GM21529 (cell line): ENCODE measurements at regions not wholly inside any gene's neighbourhood (a gene's known extent, or its start where the extent isn't known, plus 50 kb on each side); places are given as distances from the start of the nearest gene placed in this dataset.
A peak's percentile ranks its signal among the peaks of the same experiment; 100 is the strongest.
"Not testable (repeated sequence)": the region's sequence is repeated elsewhere in the genome, so short reads cannot be mapped to it uniquely, and the experiment has no call there.

Source experiments
- ATAC-seq: cut with Tn5 transposase; IDR thresholded peaks from one replicate; pipeline ENCODE4 v1.9.1; 2021; ENCODE audit not compliant: unreplicated experiment

DNA sequence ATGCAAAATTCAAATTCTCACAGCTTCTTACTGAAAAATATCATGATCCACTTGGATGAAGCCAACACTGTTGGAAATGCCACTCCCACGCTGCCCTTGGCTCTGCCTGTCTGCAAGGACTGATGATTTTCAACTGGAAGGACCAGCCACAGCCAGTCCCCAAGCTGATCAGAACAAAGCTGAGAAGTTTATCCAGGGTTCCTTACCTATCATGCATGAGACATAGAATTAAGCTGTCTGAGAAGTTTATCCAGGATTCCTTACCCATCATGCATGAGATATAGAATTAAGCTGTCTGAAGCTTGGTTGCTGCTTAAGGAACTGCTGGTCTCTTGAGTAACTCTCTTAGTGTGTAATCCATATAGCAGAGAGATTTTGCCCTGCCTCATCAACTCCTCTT is 159.8 kb upstream of the TMEM260 start:
- ATAC-seq, result no peak

DNA sequence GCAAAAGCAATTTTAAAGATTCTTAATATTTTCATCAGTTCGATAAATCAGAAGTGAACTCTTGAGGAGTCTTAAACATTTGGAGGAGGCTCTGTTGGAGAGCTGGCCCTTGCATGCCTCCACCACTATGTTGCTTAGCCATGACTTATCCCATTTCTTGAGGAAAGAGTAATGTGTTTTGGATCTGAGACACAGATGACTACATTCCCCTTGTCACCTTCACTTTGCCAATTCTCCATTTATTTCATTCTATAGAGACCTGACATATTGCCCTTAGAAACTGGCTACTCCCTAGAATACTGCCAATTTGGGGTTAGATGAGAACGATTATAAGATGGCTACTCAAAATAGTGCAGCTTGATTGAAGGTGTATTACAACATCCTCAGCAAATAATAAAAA is 157.4 kb upstream of the TMEM260 start:
- no peak for ATAC-seq

DNA sequence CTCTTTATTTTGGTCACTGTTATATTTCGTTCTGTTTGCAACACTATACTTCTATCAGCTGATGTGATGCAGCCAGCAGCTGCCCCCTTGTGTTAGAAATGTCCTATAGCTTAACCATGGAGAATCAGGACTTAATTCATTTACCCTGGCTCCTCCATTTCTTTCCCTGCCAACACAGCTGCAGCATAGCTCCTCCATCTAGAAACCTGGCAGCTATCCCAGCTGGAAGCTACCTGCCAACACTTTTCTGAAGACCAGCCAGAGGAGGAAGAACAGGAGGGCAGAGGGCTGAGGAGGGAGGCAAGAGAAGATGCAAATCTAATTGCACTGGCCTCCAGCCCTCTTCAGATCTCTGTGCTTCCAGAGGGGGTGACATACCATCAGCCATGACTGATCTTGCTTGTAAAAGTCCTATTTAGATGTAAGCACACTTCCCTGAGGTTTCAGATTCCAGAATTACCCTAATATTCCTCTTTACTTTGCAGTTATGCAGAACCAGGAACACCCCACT is 156.8 kb upstream of the TMEM260 start:
- ATAC-seq, result peak; percentile 62

DNA sequence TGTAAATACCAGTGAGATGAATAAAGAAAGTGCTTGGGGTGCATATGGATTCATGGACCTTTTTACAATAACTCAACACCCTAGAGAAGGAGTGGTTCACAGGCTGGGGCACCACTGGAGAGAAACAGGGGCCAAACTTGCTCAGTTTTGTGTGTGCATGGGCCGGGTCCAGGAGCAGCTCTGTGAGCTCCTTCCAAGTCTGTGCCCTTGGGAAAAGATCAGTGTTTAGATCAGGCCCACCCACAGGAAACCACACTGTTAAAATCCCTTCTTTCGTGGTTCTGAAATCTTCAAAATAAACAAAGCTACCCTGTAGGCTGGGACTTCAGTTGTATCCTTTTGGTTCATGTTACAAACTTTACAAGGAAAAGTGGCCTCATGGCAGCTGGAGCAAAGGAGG is 156.1 kb upstream of the TMEM260 start:
- no peak for ATAC-seq

DNA sequence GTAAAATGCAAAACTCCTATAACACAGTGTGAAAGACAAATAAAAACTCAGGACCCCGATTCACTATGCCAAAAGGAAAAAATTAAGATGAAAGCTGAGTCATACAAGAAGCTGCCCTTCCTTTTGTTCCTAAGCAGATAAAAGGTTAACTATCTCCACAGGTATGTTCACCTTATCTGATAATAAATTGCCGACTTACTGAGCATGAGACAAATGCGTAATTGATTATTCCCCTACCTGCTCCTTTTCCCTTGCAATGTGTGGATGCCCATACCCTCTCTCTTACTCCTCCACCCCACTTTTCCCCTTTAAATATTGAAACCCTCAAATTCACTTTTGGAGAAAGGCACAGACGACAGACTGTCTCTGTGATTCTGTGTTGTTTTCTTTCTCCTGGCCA is 148.6 kb upstream of the TMEM260 start:
- ATAC-seq, result no peak

DNA sequence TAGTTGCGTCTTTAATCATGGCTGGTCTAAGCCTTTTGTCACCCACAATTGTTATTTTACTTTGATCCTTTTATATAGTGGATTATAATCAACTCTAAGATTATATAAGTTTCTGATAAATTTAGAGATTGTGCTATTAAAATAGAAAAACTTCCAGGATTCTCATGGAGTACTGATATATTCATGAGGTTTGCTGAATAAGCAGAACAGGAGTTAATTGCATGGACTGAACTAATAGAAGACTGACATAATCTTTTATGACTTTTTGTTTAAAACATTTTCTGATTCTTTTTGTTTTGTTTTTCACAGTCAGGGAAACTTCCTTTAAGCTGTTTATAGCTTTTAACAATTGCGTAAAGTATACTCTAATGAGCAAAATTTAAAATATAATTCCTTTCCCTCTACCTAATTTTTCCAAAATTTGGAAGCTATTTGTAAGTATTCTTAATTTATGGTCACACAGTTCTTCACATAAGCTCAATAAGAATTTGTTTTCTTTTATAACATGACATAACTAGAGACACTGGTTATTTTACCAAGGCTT is 129.9 kb upstream of the TMEM260 start:
- no peak for ATAC-seq

DNA sequence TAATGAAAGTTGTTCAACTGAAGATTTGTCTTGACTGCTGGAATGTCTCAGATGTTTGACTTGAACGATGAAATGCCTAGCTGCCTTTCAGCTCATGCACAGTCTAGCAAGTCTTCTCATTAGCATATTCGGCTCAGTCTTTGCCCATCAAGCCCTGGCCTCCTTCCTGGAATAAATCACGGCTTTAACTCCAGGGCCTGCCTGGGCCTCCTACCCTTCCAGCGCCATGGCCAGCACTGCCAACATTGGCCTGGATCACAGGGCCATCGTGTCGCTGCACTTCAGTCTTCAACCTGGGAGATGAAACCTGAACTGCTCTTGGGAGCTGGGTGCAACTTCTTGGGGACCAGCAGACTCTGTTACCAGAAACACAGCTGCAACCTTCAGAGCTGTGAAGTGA is 126.7 kb upstream of the TMEM260 start:
- ATAC-seq, result no peak

DNA sequence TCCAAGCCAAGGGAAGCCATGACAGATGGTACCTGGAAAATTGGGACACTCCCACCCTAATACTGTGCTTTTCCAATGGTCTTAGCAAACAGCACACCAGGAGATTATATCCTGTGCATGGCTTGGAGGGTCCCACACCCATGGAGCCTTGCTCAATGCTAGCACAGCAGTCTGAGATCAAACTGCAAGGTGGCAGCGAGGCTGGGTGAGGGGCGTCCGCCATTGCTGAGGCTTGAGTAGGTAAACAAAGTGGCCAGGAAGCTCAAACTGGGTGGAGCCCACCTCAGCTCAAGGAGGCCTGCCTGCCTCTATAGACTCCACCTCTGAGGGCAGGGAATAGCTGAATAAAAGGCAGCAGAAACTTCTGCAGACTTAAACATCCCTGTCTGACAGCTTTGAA is 124.9 kb upstream of the TMEM260 start:
- ATAC-seq, result not testable (repeated sequence)

DNA sequence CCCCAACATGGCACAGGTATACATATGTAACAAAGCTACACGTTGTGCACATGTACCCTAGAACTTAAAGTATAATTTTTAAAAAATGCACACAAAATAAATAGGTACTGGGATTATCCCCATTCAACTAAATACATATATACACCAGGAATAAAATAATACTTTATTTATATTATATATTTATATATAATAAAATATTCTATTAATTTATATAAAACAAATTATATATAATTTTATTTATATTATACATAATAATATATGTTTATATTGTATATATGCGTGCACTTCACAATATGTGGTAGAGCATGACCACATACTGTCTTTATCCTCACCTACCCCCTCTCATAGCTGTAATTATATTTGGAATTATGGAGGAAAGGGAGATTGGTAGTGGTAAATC is 119.1 kb upstream of the TMEM260 start:
- ATAC-seq, result no peak

DNA sequence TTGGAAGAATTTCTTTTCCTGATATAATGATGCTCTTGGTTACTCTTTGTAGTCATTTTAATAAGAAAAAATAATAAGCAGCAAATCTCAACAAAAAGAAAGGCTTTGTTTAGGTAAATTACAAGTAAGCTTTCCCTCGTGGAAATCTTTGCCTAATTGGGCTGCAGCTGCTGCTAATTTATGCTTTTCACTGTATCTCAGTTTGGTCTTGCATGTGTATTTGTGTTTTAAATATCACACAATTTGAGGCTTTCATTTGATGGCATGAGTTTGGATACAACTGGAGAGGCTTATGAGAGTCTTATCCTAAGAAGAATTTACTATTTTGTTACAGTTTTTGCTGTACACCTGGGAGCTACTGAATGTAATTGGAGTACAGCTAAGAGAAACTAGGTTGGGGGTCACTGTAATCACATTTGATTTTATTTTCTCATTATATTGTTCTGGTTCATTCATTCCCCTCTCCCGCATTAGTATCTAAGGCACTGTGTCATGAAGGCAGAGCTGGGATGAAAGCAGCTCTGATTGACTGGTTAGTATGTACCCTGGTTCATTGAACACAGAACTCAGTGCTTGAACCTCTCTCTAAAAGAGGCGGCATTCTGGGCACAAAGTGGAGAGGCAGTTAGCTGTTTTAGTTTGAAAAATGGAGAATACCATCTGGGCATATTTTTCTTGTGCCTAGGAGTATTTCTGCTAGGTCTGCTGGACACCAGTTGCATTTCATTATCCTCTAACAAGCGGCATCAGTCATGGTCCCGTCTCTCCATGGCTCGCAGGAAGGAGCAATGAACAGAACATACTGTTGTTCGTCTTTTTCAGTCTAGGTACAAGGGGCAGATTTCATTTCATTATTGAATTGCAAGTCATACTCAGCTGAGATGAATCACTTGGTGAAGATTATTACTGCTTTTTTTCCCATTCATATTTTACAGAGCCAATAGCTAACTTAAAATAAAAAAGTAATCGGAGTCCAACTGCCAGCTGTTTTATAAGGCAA is 118.0 kb upstream of the TMEM260 start:
- no peak for ATAC-seq

DNA sequence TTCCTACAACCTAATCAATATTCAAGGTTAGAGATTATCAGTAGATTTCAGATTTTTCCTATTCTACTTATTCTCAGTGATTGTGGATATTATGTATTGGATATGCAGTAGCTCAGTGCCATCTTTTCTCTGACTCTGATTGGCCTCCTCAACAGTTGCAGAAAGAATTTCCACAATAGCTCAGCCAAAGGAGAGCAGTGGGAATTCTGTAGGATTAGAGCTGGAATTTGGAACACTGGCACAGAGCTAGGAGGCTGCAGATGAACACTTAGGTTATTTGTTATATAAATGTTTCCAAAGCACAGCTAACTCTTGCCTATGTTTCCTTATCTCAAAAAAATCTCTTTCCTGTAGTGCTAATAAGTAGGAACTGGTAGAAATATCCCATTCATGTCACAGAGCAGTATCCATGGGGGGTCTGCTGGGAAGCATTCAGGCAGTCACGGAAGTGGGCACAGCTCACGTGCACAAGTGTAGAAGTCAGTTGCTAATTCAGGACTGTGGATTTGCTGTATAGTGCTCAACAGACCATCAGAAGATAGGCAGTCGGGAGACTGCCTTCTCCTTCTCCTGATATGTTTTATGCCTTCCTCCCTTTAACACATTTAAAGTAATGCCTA is 116.2 kb upstream of the TMEM260 start:
- no peak for ATAC-seq

DNA sequence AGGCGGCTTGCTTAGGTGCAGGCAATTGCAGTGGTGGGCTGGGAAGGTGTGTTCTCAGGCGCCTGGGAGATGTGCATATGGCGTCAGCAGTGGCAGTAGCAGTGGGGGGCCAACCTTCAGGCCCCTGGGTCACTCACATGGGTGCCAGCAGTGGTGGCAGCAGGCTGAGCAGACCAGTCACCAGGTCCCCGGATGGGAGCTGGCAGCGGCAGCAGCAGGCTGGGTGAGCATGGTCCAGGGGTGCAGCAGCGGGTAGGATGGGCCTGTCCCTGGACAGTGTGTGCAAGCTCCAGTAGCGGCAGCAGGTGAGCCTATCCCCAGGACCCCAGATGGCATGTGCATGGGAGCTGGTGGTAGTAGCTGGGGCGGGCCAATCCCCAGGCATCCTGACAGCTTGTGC is 108.5 kb upstream of the TMEM260 start:
- ATAC-seq, result no peak

DNA sequence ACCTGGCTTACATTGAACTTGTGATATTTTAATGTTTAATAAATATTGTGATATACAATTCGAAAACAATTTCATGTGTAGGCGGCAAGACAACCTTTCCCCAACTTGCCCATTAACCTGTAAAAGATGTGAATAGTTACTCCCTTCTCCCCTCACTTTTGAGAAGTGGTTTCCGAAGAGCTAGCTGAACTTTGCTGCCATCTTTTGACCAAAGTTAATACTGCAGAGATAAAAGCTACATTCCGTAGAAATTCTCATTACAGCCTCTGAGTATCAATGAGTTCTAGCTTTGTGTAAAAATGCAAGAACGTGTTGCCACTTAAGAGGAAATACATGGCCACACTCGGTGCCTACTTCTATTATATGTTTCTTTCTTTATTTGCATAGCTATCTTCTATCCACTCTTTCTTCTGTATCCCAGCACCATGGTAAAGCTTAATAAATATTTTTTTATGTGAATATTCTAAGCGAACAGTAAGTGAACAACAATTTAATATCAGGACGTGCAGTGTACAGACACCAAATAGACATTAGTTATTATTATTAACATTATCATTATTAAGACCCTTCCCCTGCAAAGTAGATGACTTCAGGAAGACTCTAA is 105.1 kb upstream of the TMEM260 start:
- ATAC-seq, result no peak

DNA sequence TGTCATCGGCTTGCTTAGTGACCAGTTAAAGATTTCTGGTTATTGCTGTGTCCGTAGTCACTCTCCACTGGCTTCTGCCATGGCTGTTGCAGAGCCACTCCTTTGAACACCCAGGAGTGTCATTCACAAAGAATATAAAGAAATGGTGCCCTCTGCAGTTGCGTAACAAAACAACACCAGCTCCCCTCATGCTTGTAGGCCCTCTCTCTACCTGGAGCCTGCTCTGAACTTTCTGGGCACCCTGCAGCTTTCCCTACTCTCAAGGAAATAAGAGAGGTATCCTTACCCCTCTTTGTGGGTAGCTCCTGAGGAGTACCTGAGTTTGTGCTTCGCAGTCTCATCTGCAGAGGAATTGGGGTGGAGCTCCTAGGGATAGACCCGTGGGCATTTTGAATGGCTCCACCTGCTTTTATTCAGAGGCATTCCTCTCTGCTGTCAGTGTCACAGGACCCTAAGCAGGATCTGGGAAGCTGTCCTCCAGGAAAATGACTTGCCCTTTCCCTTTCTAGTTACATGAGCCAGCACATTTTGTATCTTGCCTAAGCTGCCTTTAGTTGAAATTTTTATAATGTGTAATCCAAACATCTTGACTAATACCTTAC is 97.2 kb upstream of the TMEM260 start:
- no peak for ATAC-seq

DNA sequence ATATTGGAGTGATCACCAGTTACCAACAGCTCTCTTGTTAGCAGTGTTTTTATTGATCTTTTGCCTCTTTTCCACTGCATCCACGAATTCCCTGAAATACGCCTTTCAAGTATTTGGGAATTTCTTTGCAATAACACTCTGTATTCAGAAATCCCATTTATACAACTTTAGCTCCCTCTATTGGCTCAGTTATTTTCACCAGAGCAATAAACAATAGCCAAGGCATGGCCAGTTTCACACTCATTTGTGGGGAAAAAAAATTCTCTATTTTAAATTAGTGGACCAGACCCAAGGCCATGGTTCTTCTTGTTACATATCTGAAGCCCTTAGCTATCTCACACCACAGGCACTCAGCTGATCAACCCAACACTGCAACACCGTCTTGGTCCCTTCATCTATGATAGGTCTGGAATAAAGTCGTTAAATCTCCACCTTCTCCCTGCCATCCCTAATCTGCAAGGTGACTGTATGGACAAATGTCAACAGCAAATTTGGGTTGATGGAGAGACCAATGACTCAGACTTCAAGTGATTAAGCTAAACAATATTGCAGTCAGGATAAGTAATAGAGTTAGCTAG is 92.4 kb upstream of the TMEM260 start:
- ATAC-seq, result no peak

DNA sequence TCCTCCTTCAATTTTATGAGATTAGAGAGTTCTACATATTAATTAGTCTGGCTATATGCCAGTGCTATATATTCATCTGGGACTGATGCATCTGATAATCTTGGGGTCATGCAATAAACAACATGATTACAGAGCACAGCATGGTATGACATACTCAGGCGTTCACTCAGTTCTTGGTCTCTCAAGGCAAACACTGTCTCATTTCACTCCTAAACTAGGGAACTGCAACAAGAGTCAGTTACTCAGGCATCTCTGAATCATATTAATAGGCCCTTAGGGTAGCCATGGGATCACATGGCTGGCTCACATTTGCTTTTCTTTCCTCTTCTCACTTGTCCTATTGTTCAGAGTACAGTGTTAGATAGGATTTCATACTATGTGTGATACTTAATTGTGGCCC is 91.8 kb upstream of the TMEM260 start:
- no peak for ATAC-seq

DNA sequence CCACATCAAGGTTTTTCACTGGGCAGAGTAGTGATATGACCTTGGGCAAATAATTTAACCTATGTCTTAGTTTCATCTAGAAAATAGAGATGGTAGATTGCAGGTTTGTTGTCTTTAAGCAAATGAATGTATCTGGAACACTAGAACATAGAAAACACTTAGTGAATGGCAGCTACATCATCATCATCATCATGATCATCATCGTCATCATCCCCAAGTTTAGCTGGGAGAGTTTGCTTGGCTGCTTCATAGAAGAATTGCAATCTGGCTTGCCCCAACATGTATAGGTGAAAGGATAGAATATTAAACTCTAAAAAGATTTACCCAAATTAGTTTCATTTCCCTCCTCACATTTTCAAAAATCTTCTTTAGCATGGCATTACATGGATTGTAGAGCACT is 91.3 kb upstream of the TMEM260 start:
- no peak for ATAC-seq

DNA sequence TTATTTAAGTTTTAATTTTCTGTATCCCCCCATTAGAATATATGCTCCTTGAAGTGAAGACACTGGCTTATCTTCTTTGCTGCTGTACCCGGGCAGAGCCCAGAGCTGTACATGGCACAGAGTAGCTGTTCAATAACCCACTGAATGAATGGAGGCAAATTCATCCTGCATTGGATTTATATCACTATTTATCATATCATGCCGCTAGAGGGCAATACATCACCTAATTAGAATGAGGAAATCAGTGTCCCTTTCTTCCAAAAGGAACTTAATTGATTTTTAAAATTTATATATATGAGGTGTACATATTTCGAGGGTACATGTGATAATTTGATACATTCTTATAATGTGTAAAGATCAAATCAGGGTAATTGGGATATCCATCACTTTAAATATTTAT is 89.2 kb upstream of the TMEM260 start:
- no peak for ATAC-seq

DNA sequence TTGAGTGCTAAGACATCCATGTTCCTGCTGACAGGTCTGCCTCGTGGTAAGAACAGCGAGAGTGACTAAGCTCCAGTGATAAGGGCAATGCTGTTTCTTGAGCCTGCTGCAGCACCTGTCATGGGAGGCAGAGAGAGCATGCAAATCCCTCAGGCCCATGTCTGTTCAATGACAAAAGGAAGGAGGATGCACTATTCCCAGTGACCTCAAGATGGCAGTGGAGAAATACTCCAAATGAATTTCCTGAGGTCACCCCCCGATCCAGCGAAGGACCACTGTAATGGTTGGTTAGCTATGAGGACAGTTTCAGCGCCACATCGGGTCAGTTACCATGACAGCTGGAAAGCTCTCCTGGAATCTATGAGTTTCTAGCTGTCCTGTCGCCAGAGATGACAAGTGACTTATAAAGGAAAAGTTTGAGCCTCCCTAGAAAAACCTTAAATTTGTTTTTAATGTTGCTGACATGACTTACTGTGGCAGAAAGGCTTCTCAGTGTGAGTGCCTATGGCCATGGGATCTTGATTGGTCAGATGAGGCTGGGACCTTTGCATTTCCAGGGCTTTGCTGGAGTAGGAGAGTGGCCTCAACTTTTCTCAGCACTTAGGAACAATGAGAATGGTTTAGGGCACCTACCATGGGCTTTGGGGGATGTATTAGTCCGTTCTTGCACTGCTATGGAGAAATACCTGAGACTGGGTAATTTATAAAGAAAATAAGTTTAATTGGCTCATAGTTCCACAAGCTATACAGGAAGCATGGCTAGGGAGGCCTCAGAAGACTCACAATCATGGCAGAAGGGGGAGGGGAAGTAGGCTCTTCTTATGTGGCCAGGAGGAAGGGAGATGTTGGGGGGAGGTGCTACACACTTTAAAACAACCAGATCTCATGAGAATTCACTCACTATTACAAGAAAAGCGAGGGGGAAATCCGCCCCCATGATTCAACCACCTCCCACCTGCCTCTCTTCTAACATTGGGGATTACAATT is 88.0 kb upstream of the TMEM260 start:
- ATAC-seq, result peak; percentile 75

DNA sequence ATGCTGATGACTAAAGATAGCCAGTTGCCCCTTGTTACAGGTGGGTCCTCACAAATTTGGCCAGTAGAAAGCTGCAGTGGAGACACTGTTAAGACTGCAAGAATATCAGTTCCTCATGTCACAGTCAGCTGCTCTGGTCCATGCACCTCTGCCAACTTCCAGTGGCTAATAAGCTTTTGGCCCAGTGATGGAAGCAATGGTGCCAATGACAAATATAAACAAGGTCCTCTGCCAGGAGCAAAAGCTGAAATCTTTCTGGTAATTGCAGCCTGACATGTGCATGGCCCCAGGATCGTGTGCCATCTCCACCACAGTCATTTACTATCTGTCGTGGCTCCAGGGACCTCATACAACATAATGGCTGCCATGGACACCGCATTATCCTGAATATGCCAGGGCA is 85.4 kb upstream of the TMEM260 start:
- no peak for ATAC-seq
